Ishikawa (cell line): ENCODE measurements at regions not wholly inside any gene's neighbourhood (a gene's known extent, or its start where the extent isn't known, plus 50 kb on each side); places are given as distances from the start of the nearest gene placed in this dataset.

Experiments
- CEBPB ChIP-seq: IDR thresholded peaks from 2 replicates; pipeline ENCODE4 v1.6.1; 2012
- CREB1 ChIP-seq: IDR thresholded peaks from 2 replicates; pipeline ENCODE4 v1.6.1; 2012; ENCODE audit warnings: low read depth
- EGR1 ChIP-seq: IDR thresholded peaks from 2 replicates; pipeline ENCODE4 v1.6.1; 2012
- EP300 ChIP-seq: IDR thresholded peaks from 2 replicates; pipeline ENCODE4 v1.6.1; 2012; ENCODE audit warnings: borderline replicate concordance
- FOXM1 ChIP-seq: IDR thresholded peaks from 2 replicates; pipeline ENCODE4 v1.6.1; 2012; ENCODE audit warnings: low read depth, borderline replicate concordance
- MAX ChIP-seq: IDR thresholded peaks from 2 replicates; pipeline ENCODE4 v1.6.1; 2012
- NFIC ChIP-seq: IDR thresholded peaks from 2 replicates; pipeline ENCODE4 v1.6.1; 2012
- RAD21 ChIP-seq: IDR thresholded peaks from 2 replicates; pipeline ENCODE4 v1.6.1; 2012; ENCODE audit warnings: low read depth
- REST ChIP-seq: IDR thresholded peaks from 2 replicates; pipeline ENCODE4 v1.6.1; 2012; ENCODE audit warnings: low read depth, mild to moderate bottlenecking
- TAF1 ChIP-seq: IDR thresholded peaks from 2 replicates; pipeline ENCODE4 v1.6.1; 2012; ENCODE audit warnings: low read depth, mild to moderate bottlenecking
- TCF12 ChIP-seq: IDR thresholded peaks from 2 replicates; pipeline ENCODE4 v1.6.1; 2012; ENCODE audit warnings: low read depth
- USF1 ChIP-seq: IDR thresholded peaks from 2 replicates; pipeline ENCODE4 v1.6.1; 2012
- YY1 ChIP-seq: IDR thresholded peaks from 2 replicates; pipeline ENCODE4 v1.6.1; 2012; ENCODE audit warnings: low read depth
- ZBTB7A ChIP-seq: IDR thresholded peaks from 2 replicates; pipeline ENCODE4 v1.6.1; 2012; ENCODE audit warnings: low read depth

- TF ChIP-seq YY1 (no peak), REST (no peak), RAD21 (no peak), EP300 (no peak), USF1 (no peak), CREB1 (no peak), EGR1 (no peak), MAX (no peak), CEBPB (no peak), TCF12 (no peak), TAF1 (no peak), ZBTB7A (no peak), FOXM1 (no peak), NFIC (no peak)
Observed at GRCh38 chr2:217360111-217360510, 500.2 kb upstream of the TNP1 start.
